ENCODE measurements at regions not wholly inside any gene's neighbourhood (a gene's known extent, or its start where the extent isn't known, plus 50 kb on each side); places are given as distances from the start of the nearest gene placed in this dataset.

DNA sequence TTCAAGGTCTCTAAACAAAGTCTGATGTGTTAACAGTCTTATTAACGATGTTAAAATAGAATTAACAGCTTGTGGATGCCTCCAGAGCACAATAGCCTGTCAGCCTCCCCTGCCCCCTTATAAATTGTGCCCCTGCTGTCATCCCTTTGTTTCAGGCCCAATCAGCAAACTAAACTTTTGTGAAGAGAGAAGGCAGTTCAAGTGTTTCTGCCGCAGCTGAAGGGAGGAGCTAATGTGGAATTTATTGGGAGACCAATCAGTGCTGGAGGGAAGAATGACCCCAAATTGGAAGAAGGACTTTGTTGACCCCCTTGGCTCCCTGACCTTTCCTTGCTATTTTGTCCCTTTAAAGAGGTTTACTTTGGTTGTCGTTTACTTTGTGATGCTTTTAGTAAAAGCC is 160.5 kb downstream of the TM9SF2 start:
- TF ChIP-seq, protein P1, sequence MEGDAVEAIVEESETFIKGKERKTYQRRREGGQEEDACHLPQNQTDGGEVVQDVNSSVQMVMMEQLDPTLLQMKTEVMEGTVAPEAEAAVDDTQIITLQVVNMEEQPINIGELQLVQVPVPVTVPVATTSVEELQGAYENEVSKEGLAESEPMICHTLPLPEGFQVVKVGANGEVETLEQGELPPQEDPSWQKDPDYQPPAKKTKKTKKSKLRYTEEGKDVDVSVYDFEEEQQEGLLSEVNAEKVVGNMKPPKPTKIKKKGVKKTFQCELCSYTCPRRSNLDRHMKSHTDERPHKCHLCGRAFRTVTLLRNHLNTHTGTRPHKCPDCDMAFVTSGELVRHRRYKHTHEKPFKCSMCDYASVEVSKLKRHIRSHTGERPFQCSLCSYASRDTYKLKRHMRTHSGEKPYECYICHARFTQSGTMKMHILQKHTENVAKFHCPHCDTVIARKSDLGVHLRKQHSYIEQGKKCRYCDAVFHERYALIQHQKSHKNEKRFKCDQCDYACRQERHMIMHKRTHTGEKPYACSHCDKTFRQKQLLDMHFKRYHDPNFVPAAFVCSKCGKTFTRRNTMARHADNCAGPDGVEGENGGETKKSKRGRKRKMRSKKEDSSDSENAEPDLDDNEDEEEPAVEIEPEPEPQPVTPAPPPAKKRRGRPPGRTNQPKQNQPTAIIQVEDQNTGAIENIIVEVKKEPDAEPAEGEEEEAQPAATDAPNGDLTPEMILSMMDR (IDR thresholded peaks at IDR 0.05): no peak
- TF ChIP-seq, protein P2, sequence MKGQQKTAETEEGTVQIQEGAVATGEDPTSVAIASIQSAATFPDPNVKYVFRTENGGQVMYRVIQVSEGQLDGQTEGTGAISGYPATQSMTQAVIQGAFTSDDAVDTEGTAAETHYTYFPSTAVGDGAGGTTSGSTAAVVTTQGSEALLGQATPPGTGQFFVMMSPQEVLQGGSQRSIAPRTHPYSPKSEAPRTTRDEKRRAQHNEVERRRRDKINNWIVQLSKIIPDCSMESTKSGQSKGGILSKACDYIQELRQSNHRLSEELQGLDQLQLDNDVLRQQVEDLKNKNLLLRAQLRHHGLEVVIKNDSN (CRISPR knock-in tag; IDR thresholded peaks at IDR 0.05): no peak
- TF ChIP-seq CREB1 (CRISPR knock-in tag; IDR thresholded peaks at IDR 0.05) (no peak), ZNF138 (CRISPR knock-in tag; conservative IDR thresholded peaks at IDR 0.05) (no peak), FOXK1 (CRISPR knock-in tag; IDR thresholded peaks at IDR 0.05) (0 out of 2 replicates have a peak, but pooled peaks have one; percentile 17), JUN (CRISPR knock-in tag; IDR thresholded peaks at IDR 0.05) (no peak), ATF6 (CRISPR knock-in tag; IDR thresholded peaks at IDR 0.05) (no peak)
